Hepatocyte (in vitro differentiated cells): ENCODE measurements at regions not wholly inside any gene's neighbourhood (a gene's known extent, or its start where the extent isn't known, plus 50 kb on each side); places are given as distances from the start of the nearest gene placed in this dataset.

ENCODE experiments used
- EZH2 ChIP-seq: fragments of 200-600 bp; sonication (generic); IDR thresholded peaks from 2 replicates; pipeline ENCODE4 v1.6.1; 2016; ENCODE audit warnings: antibody characterized with exemption, mild to moderate bottlenecking, borderline replicate concordance
- EZH2phosphoT487 ChIP-seq: fragments of 200-600 bp; sonication (generic); IDR thresholded peaks from one replicate; pipeline ENCODE4 v1.6.1; 2018; ENCODE audit warnings: antibody characterized with exemption, mild to moderate bottlenecking, low read depth, moderate library complexity; ENCODE audit not compliant: unreplicated experiment, severe bottlenecking
- TF ChIP-seq, protein P1 (sequence below): fragments of 200-600 bp; sonication (generic); IDR thresholded peaks from 2 replicates; pipeline ENCODE4 v1.5.1; 2016; ENCODE audit warnings: antibody characterized with exemption, mild to moderate bottlenecking; ENCODE audit not compliant: poor library complexity

DNA sequence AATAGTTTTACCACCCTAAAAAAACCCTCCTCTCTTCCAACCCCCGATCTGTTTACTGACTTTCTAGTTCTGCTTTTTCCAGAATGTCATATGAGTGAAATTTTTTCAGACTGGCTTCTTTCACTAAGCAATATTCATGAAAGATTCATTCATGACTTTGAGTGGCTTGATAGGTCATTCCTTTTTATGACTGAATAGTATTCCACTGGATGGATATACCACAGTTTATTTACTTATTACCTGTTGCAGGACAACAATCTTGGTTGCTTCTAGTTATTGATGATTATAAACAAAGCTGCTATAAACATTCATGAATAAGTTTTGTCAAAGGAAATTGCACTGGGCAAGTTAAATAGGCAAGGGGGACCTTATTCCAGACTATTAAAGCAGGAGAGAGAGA is 264.2 kb downstream of the UTP18 start:
- TF ChIP-seq, protein P1, sequence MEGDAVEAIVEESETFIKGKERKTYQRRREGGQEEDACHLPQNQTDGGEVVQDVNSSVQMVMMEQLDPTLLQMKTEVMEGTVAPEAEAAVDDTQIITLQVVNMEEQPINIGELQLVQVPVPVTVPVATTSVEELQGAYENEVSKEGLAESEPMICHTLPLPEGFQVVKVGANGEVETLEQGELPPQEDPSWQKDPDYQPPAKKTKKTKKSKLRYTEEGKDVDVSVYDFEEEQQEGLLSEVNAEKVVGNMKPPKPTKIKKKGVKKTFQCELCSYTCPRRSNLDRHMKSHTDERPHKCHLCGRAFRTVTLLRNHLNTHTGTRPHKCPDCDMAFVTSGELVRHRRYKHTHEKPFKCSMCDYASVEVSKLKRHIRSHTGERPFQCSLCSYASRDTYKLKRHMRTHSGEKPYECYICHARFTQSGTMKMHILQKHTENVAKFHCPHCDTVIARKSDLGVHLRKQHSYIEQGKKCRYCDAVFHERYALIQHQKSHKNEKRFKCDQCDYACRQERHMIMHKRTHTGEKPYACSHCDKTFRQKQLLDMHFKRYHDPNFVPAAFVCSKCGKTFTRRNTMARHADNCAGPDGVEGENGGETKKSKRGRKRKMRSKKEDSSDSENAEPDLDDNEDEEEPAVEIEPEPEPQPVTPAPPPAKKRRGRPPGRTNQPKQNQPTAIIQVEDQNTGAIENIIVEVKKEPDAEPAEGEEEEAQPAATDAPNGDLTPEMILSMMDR = no peak
- no peak for TF ChIP-seq EZH2phosphoT487
- no peak for TF ChIP-seq EZH2
